ENCODE measurements at regions not wholly inside any gene's neighbourhood (a gene's known extent, or its start where the extent isn't known, plus 50 kb on each side); places are given as distances from the start of the nearest gene placed in this dataset.

DNA sequence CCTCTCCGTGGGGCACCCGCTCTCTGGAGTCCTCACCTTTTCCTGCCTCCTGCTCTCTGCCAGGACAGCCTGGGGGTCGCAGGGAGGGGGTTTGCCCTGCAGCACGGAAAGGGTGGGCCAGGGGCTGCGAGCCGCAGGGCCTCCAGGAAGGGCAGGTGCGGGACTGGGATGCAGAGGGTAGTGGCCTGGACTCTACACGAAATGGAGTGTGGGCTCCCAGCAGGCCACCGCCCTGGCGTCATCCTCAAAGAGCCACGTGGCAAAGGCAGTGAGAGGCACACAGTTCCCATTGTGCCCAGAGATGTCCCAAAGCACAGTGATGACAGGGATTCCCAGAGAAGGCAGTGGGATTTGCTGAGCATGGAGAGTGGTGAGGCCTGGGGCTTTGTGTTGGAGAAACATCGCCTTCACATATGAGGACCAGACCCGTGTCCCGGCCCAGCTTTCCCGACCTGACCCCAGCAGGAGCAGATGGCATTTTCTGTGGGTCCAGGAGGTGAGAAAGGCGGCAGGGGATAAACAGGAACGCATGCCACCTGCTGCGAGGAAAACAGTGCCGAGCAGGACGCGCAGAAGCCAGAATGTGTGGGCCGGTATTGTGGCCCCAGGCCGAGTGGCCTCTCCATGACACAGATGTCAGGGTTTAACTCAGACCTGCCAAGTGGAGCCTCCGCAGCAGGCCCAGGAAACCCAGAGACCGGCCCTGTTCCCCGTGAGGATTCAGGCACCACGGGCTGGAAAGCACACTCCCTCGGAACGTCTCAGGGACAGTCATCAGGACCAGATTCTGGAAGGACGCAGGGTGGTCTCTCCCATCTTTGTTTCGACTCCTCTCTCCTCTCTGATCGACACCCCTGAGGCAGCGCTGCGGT lies 855.5 kb upstream of the SALL3 start:
- Histone ChIP-seq H3K27ac (no peak overlapping the region), H3K36me3 (no peaks in the 10 kb centered on the region), H3K4me1 (no peaks in the 10 kb centered on the region), H3K9me3 (peaks cover 0 to 18% of the 10 kb centered on the region in 2 donors), H3K4me3 (no peak overlapping the region), H3K27me3 (no peaks in the 10 kb centered on the region)
- intact Hi-C loops (cut with DNase I), result no loop called here
- no peak for TF ChIP-seq CTCF (IDR thresholded peaks at IDR 0.05)
- ATAC-seq (no peak), DNase-seq (no peak)

GRCh38 chr18:78125206-78125896 lies 854.3 kb upstream of the SALL3 start:
- no peak for TF ChIP-seq CTCF (IDR thresholded peaks at IDR 0.05)

GRCh38 chr18:78126106-78126505 lies 853.5 kb upstream of the SALL3 start:
- no peak for TF ChIP-seq CTCF (IDR thresholded peaks at IDR 0.05)
- Histone ChIP-seq H3K27ac (no peak overlapping the region), H3K4me3 (no peak overlapping the region), H3K27me3 (peaks cover 0 to 4% of the 10 kb centered on the region in 2 donors), H3K4me1 (no peaks in the 10 kb centered on the region), H3K9me3 (peaks cover 0 to 10% of the 10 kb centered on the region in 2 donors), H3K36me3 (no peaks in the 10 kb centered on the region)
- ATAC-seq (no peak), DNase-seq (no peak)
- intact Hi-C loops (cut with DNase I), result no loop called here

More at GRCh38 chr18:78125206-78125896, 854.3 kb upstream of the SALL3 start:
- H3K4me3 ChIP-seq, result no peak overlapping the region
- H3K9me3 ChIP-seq, result peaks cover 0 to 10% of the 10 kb centered on the region in 2 donors
- no peak for DNase-seq
- H3K36me3 ChIP-seq, result no peaks in the 10 kb centered on the region
- H3K27ac ChIP-seq, result no peak overlapping the region
- intact Hi-C loops (cut with DNase I), result no loop called here
- no peaks in the 10 kb centered on the region for H3K27me3 ChIP-seq
- no peaks in the 10 kb centered on the region for H3K4me1 ChIP-seq
- no peak for ATAC-seq

DNA sequence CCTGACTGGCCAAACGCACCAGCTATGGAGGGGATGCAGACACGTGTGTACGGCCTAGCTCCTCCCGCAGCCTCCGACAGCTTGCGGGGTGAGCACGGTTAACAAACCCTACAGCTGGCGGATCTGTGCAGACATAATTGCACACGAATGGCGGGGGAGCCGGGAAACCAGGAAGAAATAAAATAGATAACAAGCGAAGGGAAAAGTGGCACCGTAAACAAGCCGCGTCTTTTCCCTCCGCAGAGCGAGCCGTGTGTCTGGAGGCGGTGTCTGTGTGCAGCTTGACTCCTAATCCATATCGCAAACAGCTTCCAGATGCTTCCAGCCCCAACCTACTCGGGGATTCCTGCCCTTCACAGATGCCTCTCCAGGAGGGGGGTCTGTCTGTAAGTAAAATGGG lies 853.1 kb upstream of the SALL3 start:
- no peak for ATAC-seq
- Histone ChIP-seq H3K27ac (no peak overlapping the region), H3K4me1 (no peaks in the 10 kb centered on the region), H3K4me3 (no peak overlapping the region), H3K36me3 (no peaks in the 10 kb centered on the region), H3K9me3 (peaks cover 0 to 10% of the 10 kb centered on the region in 2 donors), H3K27me3 (peaks cover 0 to 8% of the 10 kb centered on the region in 2 donors)
- intact Hi-C loops (cut with DNase I), result no loop called here
- DNase-seq, result no peak
- no peak for TF ChIP-seq CTCF (IDR thresholded peaks at IDR 0.05)

DNA sequence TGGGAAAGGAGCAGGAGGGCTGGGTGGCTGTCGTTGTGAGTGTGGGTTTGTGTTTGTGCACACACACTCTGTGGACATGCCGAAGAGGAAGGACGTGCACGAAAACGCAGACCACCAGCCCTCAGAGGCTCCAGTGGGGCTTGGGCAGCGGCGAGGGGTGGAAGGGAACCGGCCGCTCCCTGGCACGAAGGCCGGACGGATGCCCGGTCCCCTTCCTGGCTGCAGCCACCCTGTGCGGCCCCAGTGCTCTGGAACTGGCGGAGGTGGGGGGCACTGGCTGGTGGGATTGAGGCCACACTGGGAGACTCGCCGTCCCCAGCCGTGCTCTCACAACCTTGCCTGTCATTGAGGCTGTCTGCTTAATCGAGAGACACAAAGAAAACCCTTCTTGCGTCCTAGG lies 852.6 kb upstream of the SALL3 start:
- no peak for TF ChIP-seq CTCF (IDR thresholded peaks at IDR 0.05)
- no peaks in the 10 kb centered on the region for H3K4me1 ChIP-seq
- no peak for ATAC-seq
- H3K36me3 ChIP-seq, result no peaks in the 10 kb centered on the region
- no peak overlapping the region for H3K4me3 ChIP-seq
- peaks cover 0 to 8% of the 10 kb centered on the region in 2 donors for H3K27me3 ChIP-seq
- no peak for DNase-seq
- no peak overlapping the region for H3K27ac ChIP-seq
- intact Hi-C loops (cut with DNase I), result no loop called here
- H3K9me3 ChIP-seq, result peaks cover 0 to 10% of the 10 kb centered on the region in 2 donors

Data from left lung (tissue), 4 donors.